ENCODE measurements at regions not wholly inside any gene's neighbourhood (a gene's known extent, or its start where the extent isn't known, plus 50 kb on each side); places are given as distances from the start of the nearest gene placed in this dataset.
"Not testable (repeated sequence)": the region's sequence is repeated elsewhere in the genome, so short reads cannot be mapped to it uniquely, and the experiment has no call there.

DNA sequence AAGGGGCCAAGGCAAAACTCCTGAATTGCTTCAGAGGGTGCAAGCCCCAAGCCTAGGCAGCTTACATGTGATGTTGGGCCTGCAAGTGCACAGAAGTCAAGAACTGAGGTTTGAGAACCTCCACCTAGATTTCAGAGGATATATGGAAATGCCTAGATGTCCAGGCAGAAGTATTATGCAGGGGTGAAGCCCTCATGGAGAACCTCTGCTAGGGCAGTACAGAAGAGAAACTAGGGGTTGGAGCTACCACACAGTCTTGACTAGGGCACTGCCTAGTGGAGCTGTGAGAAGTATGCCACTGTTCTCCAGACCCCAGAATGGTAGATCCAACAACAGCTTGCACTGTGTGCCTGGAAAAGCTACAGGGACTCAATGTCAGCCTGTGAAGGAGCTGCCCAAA lies 179.7 kb upstream of the GJE1 start:
- no peaks in the 10 kb centered on the region for H3K36me3 Mint-ChIP-seq (ENCODE audit: unreplicated experiment)
- peaks cover 10% of the 10 kb centered on the region for H3K4me1 Mint-ChIP-seq (ENCODE audit: unreplicated experiment)
- H3K4me3 Mint-ChIP-seq (ENCODE audit: unreplicated experiment): no peak overlapping the region
- peaks cover 19% of the 10 kb centered on the region for H3K9me3 Mint-ChIP-seq (ENCODE audit: unreplicated experiment)
- no peak overlapping the region for H3K27ac Mint-ChIP-seq (ENCODE audit: unreplicated experiment)
- no peaks in the 10 kb centered on the region for H3K27me3 Mint-ChIP-seq (ENCODE audit: unreplicated experiment)
- TF ChIP-seq, protein P1, sequence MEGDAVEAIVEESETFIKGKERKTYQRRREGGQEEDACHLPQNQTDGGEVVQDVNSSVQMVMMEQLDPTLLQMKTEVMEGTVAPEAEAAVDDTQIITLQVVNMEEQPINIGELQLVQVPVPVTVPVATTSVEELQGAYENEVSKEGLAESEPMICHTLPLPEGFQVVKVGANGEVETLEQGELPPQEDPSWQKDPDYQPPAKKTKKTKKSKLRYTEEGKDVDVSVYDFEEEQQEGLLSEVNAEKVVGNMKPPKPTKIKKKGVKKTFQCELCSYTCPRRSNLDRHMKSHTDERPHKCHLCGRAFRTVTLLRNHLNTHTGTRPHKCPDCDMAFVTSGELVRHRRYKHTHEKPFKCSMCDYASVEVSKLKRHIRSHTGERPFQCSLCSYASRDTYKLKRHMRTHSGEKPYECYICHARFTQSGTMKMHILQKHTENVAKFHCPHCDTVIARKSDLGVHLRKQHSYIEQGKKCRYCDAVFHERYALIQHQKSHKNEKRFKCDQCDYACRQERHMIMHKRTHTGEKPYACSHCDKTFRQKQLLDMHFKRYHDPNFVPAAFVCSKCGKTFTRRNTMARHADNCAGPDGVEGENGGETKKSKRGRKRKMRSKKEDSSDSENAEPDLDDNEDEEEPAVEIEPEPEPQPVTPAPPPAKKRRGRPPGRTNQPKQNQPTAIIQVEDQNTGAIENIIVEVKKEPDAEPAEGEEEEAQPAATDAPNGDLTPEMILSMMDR (IDR thresholded peaks at IDR 0.05): no peak
- DNase-seq (ENCODE audit: extremely low spot score, unreplicated experiment): no peak

DNA sequence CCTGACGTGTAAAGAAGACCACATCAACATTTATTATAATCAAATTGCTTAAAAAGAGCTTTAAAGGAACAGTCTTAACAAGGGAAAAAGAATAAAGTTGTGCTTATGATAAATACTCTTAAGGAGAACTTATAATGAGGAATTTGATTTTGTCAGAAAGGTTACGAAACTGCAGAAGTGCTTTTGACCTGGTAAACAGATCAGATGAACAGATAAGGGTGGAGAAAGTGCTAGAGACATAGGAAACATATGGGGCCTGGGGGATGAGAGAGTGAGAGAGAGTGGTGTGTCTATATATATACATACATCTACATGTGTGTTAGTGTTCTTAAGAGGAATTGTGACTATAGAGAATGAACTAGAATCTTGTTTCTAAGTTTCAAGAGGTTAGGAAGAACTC lies 186.2 kb upstream of the GJE1 start:
- H3K27ac Mint-ChIP-seq (ENCODE audit: unreplicated experiment): no peak overlapping the region
- TF ChIP-seq, protein P1 (IDR thresholded peaks at IDR 0.05): no peak
- no peak overlapping the region for H3K4me3 Mint-ChIP-seq (ENCODE audit: unreplicated experiment)
- H3K9me3 Mint-ChIP-seq (ENCODE audit: unreplicated experiment): peaks cover 27% of the 10 kb centered on the region
- H3K27me3 Mint-ChIP-seq (ENCODE audit: unreplicated experiment): peaks cover 2% of the 10 kb centered on the region
- DNase-seq (ENCODE audit: extremely low spot score, unreplicated experiment): no peak
- no peaks in the 10 kb centered on the region for H3K4me1 Mint-ChIP-seq (ENCODE audit: unreplicated experiment)
- H3K36me3 Mint-ChIP-seq (ENCODE audit: unreplicated experiment): peaks cover 7% of the 10 kb centered on the region

DNA sequence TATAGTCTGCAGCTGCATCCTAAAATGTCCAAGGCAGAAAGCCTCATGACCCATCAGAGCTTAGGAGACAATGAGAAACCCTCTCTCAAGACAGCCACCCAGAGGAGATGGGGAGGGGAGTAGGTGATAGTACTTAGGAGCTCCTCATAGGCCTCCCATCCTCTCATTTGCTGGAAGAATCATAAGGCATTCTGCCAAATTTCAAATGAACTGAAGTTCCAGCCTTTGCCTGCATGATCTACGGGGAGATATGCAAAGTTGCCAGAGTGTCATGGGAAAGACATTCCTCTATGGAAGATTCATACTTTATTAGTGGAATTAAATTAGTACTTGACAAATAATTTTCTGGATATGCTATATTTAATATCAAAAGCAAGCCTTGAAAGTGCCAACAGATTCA lies 194.1 kb upstream of the GJE1 start:
- peaks cover 20% of the 10 kb centered on the region for H3K9me3 Mint-ChIP-seq (ENCODE audit: unreplicated experiment)
- H3K27ac Mint-ChIP-seq (ENCODE audit: unreplicated experiment): no peak overlapping the region
- peaks cover 3% of the 10 kb centered on the region for H3K36me3 Mint-ChIP-seq (ENCODE audit: unreplicated experiment)
- H3K4me1 Mint-ChIP-seq (ENCODE audit: unreplicated experiment): no peaks in the 10 kb centered on the region
- no peak overlapping the region for H3K4me3 Mint-ChIP-seq (ENCODE audit: unreplicated experiment)
- H3K27me3 Mint-ChIP-seq (ENCODE audit: unreplicated experiment): peaks cover 2% of the 10 kb centered on the region
- TF ChIP-seq, protein P1 (IDR thresholded peaks at IDR 0.05): no peak
- DNase-seq (ENCODE audit: extremely low spot score, unreplicated experiment): no peak

DNA sequence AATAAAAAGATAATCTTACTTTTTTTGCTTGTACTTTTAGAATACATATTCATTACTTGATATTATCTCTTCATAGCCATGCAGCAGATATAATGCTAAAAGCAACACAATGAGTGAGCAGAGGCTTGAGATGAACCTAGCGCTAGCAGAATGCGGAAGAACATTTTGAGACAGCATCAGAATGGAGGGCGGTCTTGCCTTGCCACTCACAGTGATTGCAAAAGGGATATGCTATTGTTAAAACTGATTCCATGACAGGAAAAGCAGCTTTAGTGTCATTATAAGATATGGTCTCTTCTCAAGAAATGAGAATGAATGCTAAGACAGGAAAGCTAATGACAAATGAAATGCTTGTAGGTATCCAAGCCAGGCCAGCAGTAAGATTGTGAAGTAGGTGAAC lies 200.0 kb upstream of the GJE1 start:
- Mint-ChIP-seq H3K27me3 (ENCODE audit: unreplicated experiment) (peaks cover 2% of the 10 kb centered on the region), H3K9me3 (ENCODE audit: unreplicated experiment) (no peaks in the 10 kb centered on the region), H3K4me3 (ENCODE audit: unreplicated experiment) (no peak overlapping the region), H3K4me1 (ENCODE audit: unreplicated experiment) (no peaks in the 10 kb centered on the region), H3K36me3 (ENCODE audit: unreplicated experiment) (no peaks in the 10 kb centered on the region), H3K27ac (ENCODE audit: unreplicated experiment) (no peak overlapping the region)
- TF ChIP-seq, protein P1 (IDR thresholded peaks at IDR 0.05): no peak
- no peak for DNase-seq (ENCODE audit: extremely low spot score, unreplicated experiment)

DNA sequence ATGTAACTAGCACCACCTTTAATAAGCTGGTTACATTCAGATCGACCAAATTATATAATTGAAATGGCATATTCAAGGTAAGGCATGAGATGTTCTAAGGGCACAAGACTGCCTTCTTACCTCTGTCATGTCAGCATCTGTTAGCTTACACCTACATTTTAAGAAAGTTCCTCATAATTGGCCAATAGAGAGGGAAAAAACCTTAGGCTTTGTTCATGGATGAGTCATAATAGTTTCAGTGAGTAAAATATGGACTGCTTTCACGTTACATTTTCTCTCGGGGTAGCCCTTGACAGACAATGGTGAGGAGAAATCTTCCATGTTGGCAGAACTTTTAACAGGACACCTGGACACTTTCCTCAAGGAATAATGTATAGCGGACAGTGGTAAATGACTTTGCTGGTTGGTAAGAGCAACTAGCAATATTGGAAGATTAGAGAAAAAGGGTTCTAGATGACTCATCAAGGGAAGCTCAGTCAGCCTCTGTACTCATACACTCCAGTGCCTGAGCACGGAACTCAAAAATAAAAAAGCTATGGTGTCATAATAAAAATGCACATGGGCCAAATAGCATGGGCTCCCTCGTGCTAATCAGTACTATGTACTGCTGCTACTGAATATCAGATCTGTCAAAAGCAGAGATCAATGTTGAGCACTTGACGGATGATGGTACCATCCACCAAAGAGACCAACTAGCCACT lies 206.4 kb upstream of the GJE1 start:
- H3K9me3 Mint-ChIP-seq (ENCODE audit: unreplicated experiment); DNase-seq (ENCODE audit: extremely low spot score, unreplicated experiment); H3K27me3 Mint-ChIP-seq (ENCODE audit: unreplicated experiment); H3K4me3 Mint-ChIP-seq (ENCODE audit: unreplicated experiment); H3K4me1 Mint-ChIP-seq (ENCODE audit: unreplicated experiment); H3K36me3 Mint-ChIP-seq (ENCODE audit: unreplicated experiment); H3K27ac Mint-ChIP-seq (ENCODE audit: unreplicated experiment): not testable (repeated sequence)

All from osteocyte (in vitro differentiated cells).